Esophagus squamous epithelium (tissue), 5 donors: ENCODE measurements at regions not wholly inside any gene's neighbourhood (a gene's known extent, or its start where the extent isn't known, plus 50 kb on each side); places are given as distances from the start of the nearest gene placed in this dataset.

Source experiments
- DNase-seq: peaks from one replicate; lab custom pipeline; 2025; lab: John Stamatoyannopoulos, UW
- H3K27ac ChIP-seq, 4 donors: fragments of 200-600 bp; sonication (generic); one replicate each; pipeline ENCODE4 v1.5.1; 2016 to 2019; ENCODE audit warnings: mild to moderate bottlenecking in 1 of 4
- H3K27me3 ChIP-seq, 4 donors: fragments of 200-600 bp; sonication (generic); 1 replicate in 3 of 4; 2 replicates in 1 of 4; pipeline versions ENCODE4 v1.5.1 to v1.6.0; 2017 to 2021; ENCODE audit warnings: antibody characterized with exemption in 1 of 4
- H3K36me3 ChIP-seq, 3 donors: fragments of 200-600 bp; sonication (generic); one replicate each; pipeline ENCODE4 v1.5.1; 2016 to 2019
- H3K4me1 ChIP-seq, 3 donors: fragments of 200-600 bp; sonication (generic); one replicate each; pipeline ENCODE4 v1.5.1; 2017 to 2019
- H3K4me3 ChIP-seq, 4 donors: fragments of 200-600 bp; sonication (generic); 1 replicate in 3 of 4; 2 replicates in 1 of 4; pipeline ENCODE4 v1.5.1; 2016 to 2019; ENCODE audit warnings: mild to moderate bottlenecking in 2 of 4, moderate library complexity in 1 of 4
- H3K9me3 ChIP-seq, 3 donors: fragments of 200-600 bp; sonication (generic); one replicate each; pipeline ENCODE4 v1.5.1; 2016 to 2019
- POLR2A ChIP-seq, 4 donors: fragments of 450-650 bp; IDR thresholded peaks; one replicate each; pipeline ENCODE4 v1.6.1; 2017; ENCODE audit warnings: antibody characterized with exemption in 4 of 4, mild to moderate bottlenecking in 4 of 4, moderate library complexity in 3 of 4
- WGBS, 2 donors: methylation state at CpG; one replicate each; pipeline ENCODE4 v1.1.5; 2018; 5-methylcytosine and 5-hydroxymethylcytosine counted together
- intact Hi-C: fragments of 100-400 bp; cut with DNase I; formaldehyde crosslinking; loops from one replicate; pipeline ENCODE4 v1.15.0; 2022
- TF ChIP-seq, protein P1 (sequence below), 6 experiments: fragments of 450-650 bp in 4 of 6; fragments of 200-600 bp in 2 of 6; sonication (generic) in 2 of 6; IDR thresholded peaks; one replicate each; pipeline ENCODE4 v1.5.1; 2016 to 2019; ENCODE audit warnings: antibody characterized with exemption in 6 of 6, mild to moderate bottlenecking in 4 of 6, moderate library complexity in 4 of 6
- donor health status: DM: yes; HTN: yes; CAD: no.

DNA sequence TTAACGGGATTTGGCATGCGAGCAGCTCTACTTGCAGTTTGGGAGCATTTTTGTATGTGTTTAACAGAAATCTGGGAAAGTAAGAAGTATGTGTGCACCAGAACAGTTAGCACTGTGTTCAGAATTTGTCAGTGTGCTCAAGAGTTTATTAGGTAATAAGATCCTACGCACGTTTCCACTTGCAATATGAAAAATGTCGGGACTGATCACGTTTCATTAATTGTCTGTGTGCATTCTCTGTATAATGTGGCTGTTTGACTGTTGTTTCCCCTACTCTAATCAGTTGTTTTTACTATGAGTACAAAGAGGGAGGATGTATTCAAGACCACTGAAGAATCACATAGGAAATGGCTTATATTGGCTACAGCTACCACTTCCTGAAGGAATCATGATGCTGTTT is 349.7 kb upstream of the POU3F2 start:
- Histone ChIP-seq H3K27ac (no peak overlapping the region), H3K4me3 (no peak overlapping the region), H3K36me3 (no peaks in the 10 kb centered on the region), H3K4me1 (no peaks in the 10 kb centered on the region), H3K27me3 (no peaks in the 10 kb centered on the region), H3K9me3 (no peaks in the 10 kb centered on the region)
- no peak for TF ChIP-seq POLR2A (IDR thresholded peaks at IDR 0.05)
- TF ChIP-seq, protein P1, sequence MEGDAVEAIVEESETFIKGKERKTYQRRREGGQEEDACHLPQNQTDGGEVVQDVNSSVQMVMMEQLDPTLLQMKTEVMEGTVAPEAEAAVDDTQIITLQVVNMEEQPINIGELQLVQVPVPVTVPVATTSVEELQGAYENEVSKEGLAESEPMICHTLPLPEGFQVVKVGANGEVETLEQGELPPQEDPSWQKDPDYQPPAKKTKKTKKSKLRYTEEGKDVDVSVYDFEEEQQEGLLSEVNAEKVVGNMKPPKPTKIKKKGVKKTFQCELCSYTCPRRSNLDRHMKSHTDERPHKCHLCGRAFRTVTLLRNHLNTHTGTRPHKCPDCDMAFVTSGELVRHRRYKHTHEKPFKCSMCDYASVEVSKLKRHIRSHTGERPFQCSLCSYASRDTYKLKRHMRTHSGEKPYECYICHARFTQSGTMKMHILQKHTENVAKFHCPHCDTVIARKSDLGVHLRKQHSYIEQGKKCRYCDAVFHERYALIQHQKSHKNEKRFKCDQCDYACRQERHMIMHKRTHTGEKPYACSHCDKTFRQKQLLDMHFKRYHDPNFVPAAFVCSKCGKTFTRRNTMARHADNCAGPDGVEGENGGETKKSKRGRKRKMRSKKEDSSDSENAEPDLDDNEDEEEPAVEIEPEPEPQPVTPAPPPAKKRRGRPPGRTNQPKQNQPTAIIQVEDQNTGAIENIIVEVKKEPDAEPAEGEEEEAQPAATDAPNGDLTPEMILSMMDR (IDR thresholded peaks at IDR 0.05) = no peak
- WGBS, 2 donors = 47 to 54% methylated on average over 6 of the region's 6 CpGs
- no peak for DNase-seq
- intact Hi-C loops = no loop called here

DNA sequence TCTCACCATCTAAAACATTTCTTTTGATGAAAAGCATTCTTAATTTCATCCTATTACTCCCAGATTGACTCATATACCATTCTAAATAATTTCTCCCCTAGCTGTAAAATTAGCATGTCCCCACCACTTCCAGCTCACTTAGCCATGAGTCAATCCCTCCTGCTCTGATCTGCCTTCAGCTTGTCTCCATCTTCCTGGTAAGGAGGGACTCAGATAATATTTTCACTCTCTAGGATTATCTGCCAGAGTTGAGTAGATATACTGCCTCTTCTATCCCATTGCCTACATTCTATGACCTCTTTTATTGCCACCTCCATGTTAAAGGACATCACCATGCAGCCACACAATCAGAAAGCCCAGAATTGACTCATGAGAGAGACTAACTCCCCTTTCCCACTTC is 348.8 kb upstream of the POU3F2 start:
- no peak overlapping the region for H3K27ac ChIP-seq
- intact Hi-C loops = no loop called here
- H3K36me3 ChIP-seq = no peaks in the 10 kb centered on the region
- no peaks in the 10 kb centered on the region for H3K4me1 ChIP-seq
- no peak for DNase-seq
- H3K9me3 ChIP-seq = no peaks in the 10 kb centered on the region
- H3K4me3 ChIP-seq = no peak overlapping the region
- TF ChIP-seq POLR2A (IDR thresholded peaks at IDR 0.05) = no peak
- TF ChIP-seq, protein P1 (IDR thresholded peaks at IDR 0.05) = no peak
- H3K27me3 ChIP-seq = no peaks in the 10 kb centered on the region

- TF ChIP-seq, protein P1 (IDR thresholded peaks at IDR 0.05) = no peak
- TF ChIP-seq POLR2A (IDR thresholded peaks at IDR 0.05) = no peak
- 43 to 44% methylated on average over 2 of the region's 2 CpGs for WGBS, 2 donors
- Histone ChIP-seq H3K4me1 (no peaks in the 10 kb centered on the region), H3K4me3 (no peak overlapping the region), H3K9me3 (no peaks in the 10 kb centered on the region), H3K27ac (no peak overlapping the region), H3K36me3 (no peaks in the 10 kb centered on the region), H3K27me3 (no peaks in the 10 kb centered on the region)
- no peak for DNase-seq
- intact Hi-C loops = no loop called here
These were observed 348.3 kb upstream of the POU3F2 start for GRCh38 chr6:98486057-98486456.

- Histone ChIP-seq H3K4me3 (no peak overlapping the region), H3K27me3 (no peaks in the 10 kb centered on the region), H3K4me1 (no peaks in the 10 kb centered on the region), H3K27ac (no peak overlapping the region), H3K36me3 (no peaks in the 10 kb centered on the region), H3K9me3 (no peaks in the 10 kb centered on the region)
- 33 to 50% methylated on average over 1 of the region's 1 CpG for WGBS, 2 donors
- no peak for TF ChIP-seq POLR2A (IDR thresholded peaks at IDR 0.05)
- TF ChIP-seq, protein P1 (IDR thresholded peaks at IDR 0.05) = no peak
- intact Hi-C loops = no loop called here
- no peak for DNase-seq
These were observed 346.8 kb upstream of the POU3F2 start for GRCh38 chr6:98487612-98488011.

- intact Hi-C loops = no loop called here
- 65 to 69% methylated on average over 7 of the region's 7 CpGs for WGBS, 2 donors
- Histone ChIP-seq H3K9me3 (no peaks in the 10 kb centered on the region), H3K4me3 (no peak overlapping the region), H3K36me3 (no peaks in the 10 kb centered on the region), H3K4me1 (no peaks in the 10 kb centered on the region), H3K27ac (no peak overlapping the region), H3K27me3 (no peaks in the 10 kb centered on the region)
- no peak for TF ChIP-seq POLR2A (IDR thresholded peaks at IDR 0.05)
- DNase-seq = no peak
These were observed 336.1 kb upstream of the POU3F2 start for GRCh38 chr6:98498144-98498775.

- no peak overlapping the region for H3K4me3 ChIP-seq
- H3K4me1 ChIP-seq = no peaks in the 10 kb centered on the region
- no peak overlapping the region for H3K27ac ChIP-seq
- intact Hi-C loops = no loop called here
- H3K36me3 ChIP-seq = no peaks in the 10 kb centered on the region
- WGBS, 2 donors = 13 to 17% methylated on average over 3 of the region's 3 CpGs
- H3K9me3 ChIP-seq = no peaks in the 10 kb centered on the region
- TF ChIP-seq, protein P1 (IDR thresholded peaks at IDR 0.05) = no peak
- no peak for TF ChIP-seq POLR2A (IDR thresholded peaks at IDR 0.05)
- no peaks in the 10 kb centered on the region for H3K27me3 ChIP-seq
- DNase-seq = no peak
These were observed 335.5 kb upstream of the POU3F2 start for GRCh38 chr6:98498866-98499265.
